ENCODE measurements at regions not wholly inside any gene's neighbourhood (a gene's known extent, or its start where the extent isn't known, plus 50 kb on each side); places are given as distances from the start of the nearest gene placed in this dataset.

- no peak overlapping the region for H3K4me3 ChIP-seq (replicated peaks in 1 of 3; ENCODE audit: low read depth in 2 of 3, low read length in 3 of 3)
- H2AFZ ChIP-seq (ENCODE audit: insufficient read depth, low read depth, low read length, poor library complexity, severe bottlenecking), result no peak overlapping the region
- no peak overlapping the region for H3K9ac ChIP-seq (ENCODE audit: insufficient read depth, low read length, poor library complexity, severe bottlenecking)
- Mint-ChIP-seq H3K9me3 (peaks cover 0 to 7% (median 2%) of the 10 kb centered on the region in 7 donors), H3K4me3 (no peak overlapping the region), H3K27ac (no peak overlapping the region), H3K27me3 (ENCODE audit: low read depth in 3 of 3) (peaks cover 4 to 7% (median 6%) of the 10 kb centered on the region in 3 donors), H3K4me1 (no peaks in the 10 kb centered on the region), H3K36me3 (no peaks in the 10 kb centered on the region)
- DNase-seq, result no peak
- H3K4me1 ChIP-seq (ENCODE audit: control insufficient read depth in 1 of 2, insufficient read depth in 2 of 2, low read length in 2 of 2), result no peaks in the 10 kb centered on the region
- H3K4me2 ChIP-seq (replicated peaks; ENCODE audit: extremely low read depth, low read length, poor library complexity, severe bottlenecking), result no peak overlapping the region
- H3K79me2 ChIP-seq (ENCODE audit: insufficient read depth, low read length), result no peaks in the 10 kb centered on the region
- H3K9me3 ChIP-seq (replicated peaks in 1 of 2; ENCODE audit: control insufficient read depth in 1 of 2, insufficient read depth in 1 of 2, low read length in 2 of 2), result no peaks in the 10 kb centered on the region
- WGBS (ENCODE audit: insufficient coverage), result 100% methylated on average over 1 of the region's 5 CpGs
- no peak for TF ChIP-seq CTCF (IDR thresholded peaks at IDR 0.05)
- H3K27ac ChIP-seq (ENCODE audit: low read depth in 1 of 2, low read length in 2 of 2), result no peak overlapping the region
- intact Hi-C loops (cut with micrococcal nuclease), result no loop called here
- no peaks in the 10 kb centered on the region for H3K36me3 ChIP-seq (replicated peaks in 1 of 2; ENCODE audit: control insufficient read depth in 1 of 2, insufficient read depth in 2 of 2, low read length in 2 of 2)
- H4K20me1 ChIP-seq (ENCODE audit: insufficient read depth, low read length), result no peaks in the 10 kb centered on the region
- peaks cover 0 to 2% of the 10 kb centered on the region in 2 donors for H3K27me3 ChIP-seq (ENCODE audit: control insufficient read depth in 2 of 2, insufficient read depth in 2 of 2, low read length in 2 of 2)
Observed at GRCh38 chr3:194237110-194237509, 101.2 kb downstream of the HES1 start.

- H4K20me1 ChIP-seq (ENCODE audit: insufficient read depth, low read length), result no peaks in the 10 kb centered on the region
- no peak overlapping the region for H3K27ac ChIP-seq (ENCODE audit: low read depth in 1 of 2, low read length in 2 of 2)
- Mint-ChIP-seq H3K9me3 (peaks cover 0 to 7% (median 2%) of the 10 kb centered on the region in 7 donors), H3K4me3 (no peak overlapping the region), H3K27ac (no peak overlapping the region), H3K36me3 (no peaks in the 10 kb centered on the region), H3K4me1 (peaks cover 2% of the 10 kb centered on the region), H3K27me3 (ENCODE audit: low read depth in 3 of 3) (peaks cover 2 to 15% (median 6%) of the 10 kb centered on the region in 3 donors)
- no peaks in the 10 kb centered on the region for H3K9me3 ChIP-seq (replicated peaks in 1 of 2; ENCODE audit: control insufficient read depth in 1 of 2, insufficient read depth in 1 of 2, low read length in 2 of 2)
- H3K4me1 ChIP-seq (ENCODE audit: control insufficient read depth in 1 of 2, insufficient read depth in 2 of 2, low read length in 2 of 2), result peaks cover 0 to under 1% of the 10 kb centered on the region in 2 donors
- peaks cover 0 to 2% of the 10 kb centered on the region in 2 donors for H3K27me3 ChIP-seq (ENCODE audit: control insufficient read depth in 2 of 2, insufficient read depth in 2 of 2, low read length in 2 of 2)
- no peak overlapping the region for H3K4me3 ChIP-seq (replicated peaks in 1 of 3; ENCODE audit: low read depth in 2 of 3, low read length in 3 of 3)
- no peak overlapping the region for H3K9ac ChIP-seq (ENCODE audit: insufficient read depth, low read length, poor library complexity, severe bottlenecking)
- no peaks in the 10 kb centered on the region for H3K36me3 ChIP-seq (replicated peaks in 1 of 2; ENCODE audit: control insufficient read depth in 1 of 2, insufficient read depth in 2 of 2, low read length in 2 of 2)
- intact Hi-C loops (cut with micrococcal nuclease), result no loop called here
- no peaks in the 10 kb centered on the region for H3K79me2 ChIP-seq (ENCODE audit: insufficient read depth, low read length)
- DNase-seq, result no peak
- no peak for TF ChIP-seq CTCF (IDR thresholded peaks at IDR 0.05)
- no peak overlapping the region for H2AFZ ChIP-seq (ENCODE audit: insufficient read depth, low read depth, low read length, poor library complexity, severe bottlenecking)
- H3K4me2 ChIP-seq (replicated peaks; ENCODE audit: extremely low read depth, low read length, poor library complexity, severe bottlenecking), result no peak overlapping the region
- 100% methylated on average over 2 of the region's 7 CpGs for WGBS (ENCODE audit: insufficient coverage)
Observed at GRCh38 chr3:194240766-194241165, 104.8 kb downstream of the HES1 start.
